Lower leg skin (tissue), 4 donors: ENCODE measurements at regions not wholly inside any gene's neighbourhood (a gene's known extent, or its start where the extent isn't known, plus 50 kb on each side); places are given as distances from the start of the nearest gene placed in this dataset.
"Not testable (repeated sequence)": the region's sequence is repeated elsewhere in the genome, so short reads cannot be mapped to it uniquely, and the experiment has no call there.

Source experiments
- DNase-seq, 2 donors: peaks; one replicate each; pipeline ENCODE4 v3.0.0-alpha.2; 2019; ENCODE audit warnings: low spot score in 2 of 2
- H3K4me3 ChIP-seq: fragments of 200-600 bp; sonication (generic); 2 replicates; pipeline ENCODE4 v1.5.1; 2017; ENCODE audit warnings: mild to moderate bottlenecking, low read depth; ENCODE audit not compliant: poor library complexity, severe bottlenecking
- POLR2A ChIP-seq, 2 donors: fragments of 450-650 bp; IDR thresholded peaks; one replicate each; pipeline ENCODE4 v1.6.1; 2016 to 2017; ENCODE audit warnings: antibody characterized with exemption in 2 of 2, mild to moderate bottlenecking in 1 of 2, moderate library complexity in 1 of 2
- WGBS, 2 donors: methylation state at CpG; one replicate each; pipeline ENCODE4 v1.1.5; 2018; 5-methylcytosine and 5-hydroxymethylcytosine counted together
- intact Hi-C: fragments of 100-400 bp; cut with DNase I; formaldehyde crosslinking; loops from one replicate; pipeline ENCODE4 v1.15.0; 2023; ENCODE audit warnings: low total_unique reads
- TF ChIP-seq, protein P1 (sequence below), 3 donors: fragments of 450-650 bp; IDR thresholded peaks; one replicate each; pipeline ENCODE4 v1.5.1; 2016; ENCODE audit warnings: antibody characterized with exemption in 3 of 3, mild to moderate bottlenecking in 3 of 3, moderate library complexity in 2 of 3

DNA sequence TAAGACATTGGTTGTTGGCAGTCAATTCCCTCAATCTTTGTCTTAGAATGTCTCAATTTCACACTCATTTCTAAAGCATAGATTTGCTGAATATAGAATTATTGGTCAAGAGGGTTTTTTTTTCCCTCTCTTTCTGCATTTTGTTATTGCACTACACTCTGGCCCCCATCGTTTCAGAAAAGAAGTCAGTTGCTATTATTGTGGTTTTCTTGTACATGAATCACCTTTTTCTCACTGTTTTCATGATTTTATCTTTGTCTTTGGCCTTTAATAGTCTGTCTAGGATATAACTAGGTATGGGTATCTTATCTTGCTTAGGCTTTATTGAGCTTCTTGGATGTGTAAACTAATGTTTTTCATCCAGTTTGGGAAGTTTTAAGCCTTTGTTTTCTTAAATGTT is 194.3 kb upstream of the DAAM1 start:
- no peak for TF ChIP-seq POLR2A (IDR thresholded peaks at IDR 0.05)
- intact Hi-C loops, result no loop called here
- no peak overlapping the region for H3K4me3 ChIP-seq
- no peak for DNase-seq
- WGBS, 2 donors, result 17 to 19% methylated on average over 1 of the region's 1 CpG

DNA sequence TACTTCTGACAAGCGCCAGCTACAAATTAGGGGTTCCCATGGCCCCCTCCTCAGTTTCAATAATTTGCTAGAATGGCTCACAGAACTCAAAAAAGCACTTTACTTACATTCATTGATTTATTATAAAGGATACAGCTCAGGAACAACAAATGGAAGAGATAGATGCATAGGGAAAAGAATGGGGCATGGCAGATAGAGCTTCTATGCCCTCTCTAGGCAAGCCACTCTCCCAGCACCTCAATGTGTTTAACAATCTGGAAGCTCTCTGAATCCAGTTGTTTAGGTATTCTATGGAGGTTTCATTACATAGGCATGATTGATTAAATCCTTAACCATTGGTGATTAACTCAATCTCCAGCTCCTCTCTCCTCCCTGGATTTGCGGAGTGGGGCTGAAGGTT is 184.5 kb upstream of the DAAM1 start:
- no peak overlapping the region for H3K4me3 ChIP-seq
- TF ChIP-seq, protein P1, sequence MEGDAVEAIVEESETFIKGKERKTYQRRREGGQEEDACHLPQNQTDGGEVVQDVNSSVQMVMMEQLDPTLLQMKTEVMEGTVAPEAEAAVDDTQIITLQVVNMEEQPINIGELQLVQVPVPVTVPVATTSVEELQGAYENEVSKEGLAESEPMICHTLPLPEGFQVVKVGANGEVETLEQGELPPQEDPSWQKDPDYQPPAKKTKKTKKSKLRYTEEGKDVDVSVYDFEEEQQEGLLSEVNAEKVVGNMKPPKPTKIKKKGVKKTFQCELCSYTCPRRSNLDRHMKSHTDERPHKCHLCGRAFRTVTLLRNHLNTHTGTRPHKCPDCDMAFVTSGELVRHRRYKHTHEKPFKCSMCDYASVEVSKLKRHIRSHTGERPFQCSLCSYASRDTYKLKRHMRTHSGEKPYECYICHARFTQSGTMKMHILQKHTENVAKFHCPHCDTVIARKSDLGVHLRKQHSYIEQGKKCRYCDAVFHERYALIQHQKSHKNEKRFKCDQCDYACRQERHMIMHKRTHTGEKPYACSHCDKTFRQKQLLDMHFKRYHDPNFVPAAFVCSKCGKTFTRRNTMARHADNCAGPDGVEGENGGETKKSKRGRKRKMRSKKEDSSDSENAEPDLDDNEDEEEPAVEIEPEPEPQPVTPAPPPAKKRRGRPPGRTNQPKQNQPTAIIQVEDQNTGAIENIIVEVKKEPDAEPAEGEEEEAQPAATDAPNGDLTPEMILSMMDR (IDR thresholded peaks at IDR 0.05), result no peak
- TF ChIP-seq POLR2A (IDR thresholded peaks at IDR 0.05), result no peak
- 82 to 93% methylated on average over 2 of the region's 2 CpGs for WGBS, 2 donors
- intact Hi-C loops, result no loop called here
- DNase-seq, result no peak

DNA sequence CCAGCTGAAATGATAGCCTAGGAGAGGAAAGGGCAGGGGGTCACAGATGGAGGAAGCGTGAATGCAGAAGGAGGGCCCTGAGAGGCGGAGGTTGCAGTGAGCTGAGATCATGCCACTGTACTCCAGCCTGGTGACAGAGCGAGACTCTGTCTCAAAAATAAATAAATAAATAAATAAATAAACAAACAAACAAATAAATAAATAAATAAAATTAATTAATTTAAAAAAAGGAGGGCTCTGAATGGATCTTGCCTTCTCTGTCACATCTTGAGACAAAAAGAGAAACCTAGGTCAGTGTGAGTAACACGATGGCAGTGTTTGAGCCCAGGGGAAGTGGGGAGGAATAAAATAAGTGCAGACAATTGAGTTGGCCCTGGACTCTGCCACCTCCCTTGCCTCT is 182.3 kb upstream of the DAAM1 start:
- DNase-seq, H3K4me3 ChIP-seq, intact Hi-C loops: not testable (repeated sequence)
- WGBS, 2 donors, result 79 to 84% methylated on average over 4 of the region's 4 CpGs

DNA sequence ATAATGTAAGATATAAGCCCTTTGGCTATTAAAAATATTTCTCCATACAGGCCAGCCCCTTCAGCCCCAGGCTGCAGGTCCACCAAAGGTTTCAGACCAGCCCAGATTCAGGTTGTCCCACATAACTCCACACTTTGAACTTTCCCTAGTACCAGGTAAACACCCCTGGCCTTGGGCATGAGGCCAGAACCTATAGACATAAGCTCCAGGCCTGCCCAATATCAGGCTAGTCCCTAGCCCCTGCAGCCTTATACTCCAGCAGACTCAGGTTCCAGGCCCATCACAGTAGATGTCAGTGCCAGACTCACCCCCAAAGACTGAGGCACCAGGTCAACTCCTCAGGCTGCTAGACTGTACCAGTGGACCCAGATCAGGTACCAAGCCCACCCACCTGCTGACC is 178.5 kb upstream of the DAAM1 start:
- H3K4me3 ChIP-seq, result no peak overlapping the region
- no peak for DNase-seq
- intact Hi-C loops, result no loop called here
- TF ChIP-seq, protein P1 (IDR thresholded peaks at IDR 0.05), result no peak
- no peak for TF ChIP-seq POLR2A (IDR thresholded peaks at IDR 0.05)

DNA sequence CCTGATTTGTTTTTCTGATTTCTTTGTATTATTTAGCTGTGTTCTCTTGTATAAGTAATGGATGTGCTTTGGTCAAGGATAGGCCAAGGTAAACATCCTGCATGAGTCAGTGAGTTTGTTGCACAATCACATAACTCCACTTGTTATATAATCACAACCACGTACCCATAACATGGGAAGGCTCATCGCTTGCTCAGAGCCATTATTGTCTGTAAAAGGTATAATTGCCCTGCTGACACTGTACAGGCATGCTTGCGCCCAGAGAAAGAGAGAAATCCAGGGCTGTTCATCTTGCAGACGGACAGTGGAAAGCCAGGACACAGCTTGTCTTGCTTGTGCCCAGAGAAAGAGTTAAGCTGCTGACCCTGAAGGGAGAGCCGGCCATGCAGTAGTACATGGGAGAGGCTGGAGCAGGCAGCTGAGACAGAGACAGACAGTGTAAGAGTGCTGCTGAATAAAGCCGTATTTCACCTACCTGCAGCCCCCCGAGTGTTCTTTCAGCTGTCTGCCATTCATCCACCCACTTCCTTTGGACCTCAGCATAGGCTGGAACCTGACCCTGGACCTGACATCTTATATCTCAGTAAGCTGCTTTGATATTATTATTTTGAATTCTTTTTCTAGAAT is 174.7 kb upstream of the DAAM1 start:
- TF ChIP-seq, protein P1 (IDR thresholded peaks at IDR 0.05), result no peak
- TF ChIP-seq POLR2A (IDR thresholded peaks at IDR 0.05), result no peak
- intact Hi-C loops, result no loop called here
- WGBS, 2 donors, result 88 to 91% methylated on average over 7 of the region's 7 CpGs
- no peak for DNase-seq
- no peak overlapping the region for H3K4me3 ChIP-seq

DNA sequence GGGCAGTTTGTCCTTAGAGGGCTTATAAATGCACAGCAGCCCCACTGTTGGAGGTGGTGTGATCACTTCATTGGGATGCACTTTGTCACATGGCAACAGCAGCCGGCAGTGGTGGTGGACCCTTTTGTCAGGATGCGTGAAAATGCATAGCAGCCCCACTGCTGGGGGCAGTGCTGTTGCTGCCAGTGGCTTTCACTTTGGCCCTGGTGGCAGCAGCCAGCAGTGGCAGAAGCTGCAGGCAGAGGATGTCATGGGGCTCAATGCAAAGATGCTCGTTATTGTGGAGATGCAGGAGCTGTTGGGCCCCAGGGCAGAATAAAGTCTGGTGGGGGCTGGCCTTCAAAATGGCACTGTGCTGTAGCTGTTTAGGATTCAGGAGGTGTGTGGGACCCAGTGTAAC is 173.0 kb upstream of the DAAM1 start:
- TF ChIP-seq, protein P1 (IDR thresholded peaks at IDR 0.05), result no peak
- TF ChIP-seq POLR2A (IDR thresholded peaks at IDR 0.05), result no peak
- DNase-seq, result no peak
- H3K4me3 ChIP-seq, result no peak overlapping the region
- intact Hi-C loops, result no loop called here
- WGBS, 2 donors, result 78 to 93% methylated on average over 3 of the region's 3 CpGs

DNA sequence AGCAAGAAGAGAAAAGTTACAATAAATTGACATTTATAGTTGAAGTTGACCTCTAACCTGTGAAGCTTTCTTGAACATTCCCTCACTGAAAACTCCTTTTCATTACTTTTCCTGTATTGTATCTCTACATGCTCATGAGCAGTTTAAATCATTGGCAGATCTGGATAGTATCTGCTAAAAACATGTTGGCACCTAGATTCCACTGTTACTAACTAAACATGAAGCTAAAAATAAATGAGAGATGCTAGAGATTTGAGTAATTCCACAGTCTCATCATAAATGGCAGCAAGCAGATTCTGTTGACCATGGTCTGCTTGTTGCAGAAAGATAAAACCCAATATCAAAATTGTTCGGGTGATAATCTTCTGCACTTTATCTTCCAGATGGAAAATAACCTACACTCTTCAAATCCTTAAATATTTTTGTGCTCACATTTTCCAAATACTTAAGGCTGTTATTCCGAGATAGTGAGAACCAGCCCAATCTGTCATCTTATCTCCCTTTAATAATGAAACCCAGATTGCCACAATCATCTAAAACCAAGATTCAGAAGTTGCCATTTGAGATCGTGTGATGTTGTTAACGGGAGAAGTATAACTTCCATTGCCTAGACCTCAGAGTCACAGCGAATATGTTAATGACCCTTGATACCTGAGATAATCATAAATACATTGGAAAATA is 171.0 kb upstream of the DAAM1 start:
- TF ChIP-seq, protein P1 (IDR thresholded peaks at IDR 0.05), result no peak
- TF ChIP-seq POLR2A (IDR thresholded peaks at IDR 0.05), result no peak
- DNase-seq, result no peak
- intact Hi-C loops, result no loop called here
- H3K4me3 ChIP-seq, result no peak overlapping the region
- WGBS, 2 donors, result 82 to 85% methylated on average over 5 of the region's 5 CpGs
